Panc1 (cell line): ENCODE measurements at regions not wholly inside any gene's neighbourhood (a gene's known extent, or its start where the extent isn't known, plus 50 kb on each side); places are given as distances from the start of the nearest gene placed in this dataset.

Experiments
- ATAC-seq: fragments of 200-7000 bp; cut with Tn5 transposase; 2 replicates; pipeline ENCODE4 v1.9.1; 2020; ENCODE audit warnings: mild to moderate bottlenecking, moderate library complexity
- BruUV-seq: library from RNA; stranded (reverse); fragments of 400-500 nt; replicated peaks from 2 replicates; lab custom pipeline; 2021; lab: Mats Ljungman, UMichigan
- CTCF ChIA-PET: fragments of 300-600 bp; sonication (Branson Sonifier 250); formaldehyde crosslinking; loops from one replicate; lab custom pipeline; 2022; ENCODE audit warnings: antibody characterized with exemption; lab: Charles Lee
- POLR2A ChIA-PET: fragments of 300-600 bp; sonication (Branson Sonifier 250); formaldehyde crosslinking; loops from one replicate; lab custom pipeline; 2022; ENCODE audit warnings: antibody characterized with exemption; lab: Charles Lee
- DNase-seq: peaks from one replicate; pipeline ENCODE4 v3.0.0-alpha.2; 2010; ENCODE audit warnings: low read depth, low spot score
- H3K27ac ChIP-seq: 2 replicates; pipeline ENCODE4 v1.5.1; 2011; ENCODE audit warnings: mild to moderate bottlenecking, low read length, inconsistent platforms
- H3K27me3 ChIP-seq: fragments of 200-500 bp; sonication (Bioruptor generic); 2 replicates; pipeline ENCODE4 v1.6.0; 2014; ENCODE audit warnings: low read length, inconsistent platforms; ENCODE audit not compliant: control insufficient read depth, insufficient read depth
- H3K36me3 ChIP-seq: fragments of 200-500 bp; sonication (Bioruptor generic); 2 replicates; pipeline ENCODE4 v1.5.1; 2014; ENCODE audit warnings: inconsistent platforms, mild to moderate bottlenecking, low read length, moderate library complexity; ENCODE audit not compliant: control insufficient read depth, insufficient read depth
- H3K4me1 ChIP-seq: 2 replicates; pipeline ENCODE4 v1.5.1; 2011; ENCODE audit warnings: inconsistent platforms, mild to moderate bottlenecking, low read length, moderate library complexity; ENCODE audit not compliant: control insufficient read depth, insufficient read depth
- H3K4me3 ChIP-seq, 2 experiments: 2 replicates each; pipeline ENCODE4 v1.5.1; 2011 to 2012; ENCODE audit warnings: low read depth in 2 of 2, low read length in 2 of 2, mild to moderate bottlenecking in 2 of 2, inconsistent platforms in 1 of 2, moderate library complexity in 1 of 2
- H3K9me3 ChIP-seq: fragments of 200-500 bp; sonication (Bioruptor generic); 2 replicates; pipeline ENCODE4 v1.5.1; 2014; ENCODE audit warnings: low read depth, mild to moderate bottlenecking, inconsistent platforms, low read length, moderate library complexity; ENCODE audit not compliant: control insufficient read depth, insufficient read depth
- POLR2AphosphoS5 ChIP-seq: IDR thresholded peaks from 2 replicates; pipeline ENCODE4 v1.6.1; 2012; ENCODE audit warnings: mild to moderate bottlenecking, low read depth, low read length, moderate library complexity
- REST ChIP-seq, 2 experiments: IDR thresholded peaks; 2 replicates each; pipeline ENCODE4 v1.6.1; 2011 to 2012; ENCODE audit warnings: low read depth in 2 of 2, control low read depth in 1 of 2, low read length in 1 of 2, mild to moderate bottlenecking in 1 of 2, moderate library complexity in 1 of 2; ENCODE audit not compliant: insufficient read depth in 1 of 2
- SIN3A ChIP-seq: IDR thresholded peaks from 2 replicates; pipeline ENCODE4 v1.6.1; 2012; ENCODE audit warnings: low read depth, mild to moderate bottlenecking, low read length, moderate library complexity, borderline replicate concordance; ENCODE audit not compliant: insufficient read depth
- TCF7L2 ChIP-seq: IDR thresholded peaks from 2 replicates; pipeline ENCODE4 v1.6.1; 2011; ENCODE audit warnings: mild to moderate bottlenecking, low read depth, low read length, inconsistent platforms
- in situ Hi-C: cut with HindIII; loops from 2 replicates; pipeline ENCODE4 v1.10.0; 2016; ENCODE audit warnings: low sequenced_read_pairs, low pct_unique_long_range_greater_than_20kb
- intact Hi-C: fragments of 100-400 bp; cut with micrococcal nuclease; formaldehyde crosslinking; loops from one replicate; pipeline ENCODE4 v1.10.0; 2022; ENCODE audit not compliant: unreplicated experiment
- TF ChIP-seq, protein P1 (sequence below): fragments of 450-650 bp; IDR thresholded peaks from 2 replicates; pipeline ENCODE4 v1.5.1; 2017; ENCODE audit warnings: mild to moderate bottlenecking

DNA sequence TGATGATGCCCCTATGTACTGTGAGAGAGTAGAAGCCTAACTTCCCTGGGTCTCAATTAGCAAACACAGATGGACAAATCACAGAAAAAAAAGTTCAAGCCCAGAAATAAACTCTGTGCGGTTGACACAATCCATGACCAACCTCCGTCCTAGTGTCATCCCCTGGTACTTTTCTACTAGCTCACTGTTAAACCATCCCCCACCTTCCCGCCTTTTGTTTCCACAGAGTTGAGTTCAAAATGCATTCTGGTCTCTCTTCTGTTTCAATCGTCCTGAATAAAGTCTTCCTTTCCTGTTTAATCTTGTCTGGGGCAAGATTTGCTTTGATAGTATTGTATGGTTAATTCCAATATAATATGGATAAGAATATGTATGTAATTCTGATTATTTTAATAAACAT is 199.9 kb downstream of the SLC6A15 start:
- Histone ChIP-seq H3K27ac (no peak overlapping the region), H3K27me3 (no peaks in the 10 kb centered on the region), H3K9me3 (no peaks in the 10 kb centered on the region), H3K4me3 (no peak overlapping the region), H3K4me1 (no peaks in the 10 kb centered on the region), H3K36me3 (no peaks in the 10 kb centered on the region)
- CTCF ChIA-PET, result no interaction called here
- intact Hi-C loops (no loop called here), in situ Hi-C loops (no loop called here)
- ATAC-seq, result no peak
- DNase-seq, result no peak
- POLR2A ChIA-PET, result no interaction called here
- no TSS peak for BruUV-seq
- TF ChIP-seq TCF7L2 (no peak), POLR2AphosphoS5 (no peak)

DNA sequence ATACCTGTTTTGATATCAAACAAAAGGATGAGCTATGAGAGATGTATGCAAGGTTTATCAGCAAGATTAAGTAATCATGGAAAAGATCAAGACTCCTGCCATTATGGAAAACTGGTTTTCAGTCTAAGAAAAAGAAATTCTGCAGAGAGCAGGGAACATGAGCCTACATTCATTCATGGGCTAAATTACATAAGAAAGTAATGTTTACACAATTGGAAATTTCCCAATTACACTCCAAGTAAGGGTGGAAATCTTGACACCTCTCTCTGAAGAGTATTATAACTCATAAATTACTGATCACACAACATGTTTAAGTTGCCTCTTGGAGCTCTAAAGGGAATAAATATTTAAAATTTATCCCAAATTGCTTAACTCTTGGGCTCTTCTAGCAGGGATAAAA is 206.2 kb downstream of the SLC6A15 start:
- Histone ChIP-seq H3K4me3 (no peak overlapping the region), H3K9me3 (no peaks in the 10 kb centered on the region), H3K36me3 (no peaks in the 10 kb centered on the region), H3K27me3 (no peaks in the 10 kb centered on the region), H3K27ac (no peak overlapping the region), H3K4me1 (no peaks in the 10 kb centered on the region)
- DNase-seq (no peak), ATAC-seq (no peak)
- TF ChIP-seq SIN3A (no peak), TCF7L2 (no peak), POLR2AphosphoS5 (no peak), REST (IDR thresholded peaks at IDR 0.05; ENCODE audit: insufficient read depth in 1 of 2, low read depth in 2 of 2, low read length in 1 of 2) (no peak)
- TF ChIP-seq, protein P1, sequence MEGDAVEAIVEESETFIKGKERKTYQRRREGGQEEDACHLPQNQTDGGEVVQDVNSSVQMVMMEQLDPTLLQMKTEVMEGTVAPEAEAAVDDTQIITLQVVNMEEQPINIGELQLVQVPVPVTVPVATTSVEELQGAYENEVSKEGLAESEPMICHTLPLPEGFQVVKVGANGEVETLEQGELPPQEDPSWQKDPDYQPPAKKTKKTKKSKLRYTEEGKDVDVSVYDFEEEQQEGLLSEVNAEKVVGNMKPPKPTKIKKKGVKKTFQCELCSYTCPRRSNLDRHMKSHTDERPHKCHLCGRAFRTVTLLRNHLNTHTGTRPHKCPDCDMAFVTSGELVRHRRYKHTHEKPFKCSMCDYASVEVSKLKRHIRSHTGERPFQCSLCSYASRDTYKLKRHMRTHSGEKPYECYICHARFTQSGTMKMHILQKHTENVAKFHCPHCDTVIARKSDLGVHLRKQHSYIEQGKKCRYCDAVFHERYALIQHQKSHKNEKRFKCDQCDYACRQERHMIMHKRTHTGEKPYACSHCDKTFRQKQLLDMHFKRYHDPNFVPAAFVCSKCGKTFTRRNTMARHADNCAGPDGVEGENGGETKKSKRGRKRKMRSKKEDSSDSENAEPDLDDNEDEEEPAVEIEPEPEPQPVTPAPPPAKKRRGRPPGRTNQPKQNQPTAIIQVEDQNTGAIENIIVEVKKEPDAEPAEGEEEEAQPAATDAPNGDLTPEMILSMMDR, result no peak
- intact Hi-C loops (no loop called here), in situ Hi-C loops (no loop called here)
- BruUV-seq, result no TSS peak
- ChIA-PET CTCF (no interaction called here), POLR2A (no interaction called here)

GRCh38 chr12:84704856-84705255 is 207.7 kb downstream of the SLC6A15 start:
- Histone ChIP-seq H3K36me3 (no peaks in the 10 kb centered on the region), H3K27me3 (no peaks in the 10 kb centered on the region), H3K27ac (no peak overlapping the region), H3K9me3 (no peaks in the 10 kb centered on the region), H3K4me3 (no peak overlapping the region), H3K4me1 (no peaks in the 10 kb centered on the region)
- POLR2A ChIA-PET, result no interaction called here
- BruUV-seq, result no TSS peak
- CTCF ChIA-PET, result no interaction called here
- TF ChIP-seq POLR2AphosphoS5 (no peak), TCF7L2 (no peak), SIN3A (no peak), REST (IDR thresholded peaks at IDR 0.05; ENCODE audit: insufficient read depth in 1 of 2, low read depth in 2 of 2, low read length in 1 of 2) (no peak)
- TF ChIP-seq, protein P1, result no peak
- DNase-seq (no peak), ATAC-seq (no peak)
- intact Hi-C loops, result no loop called here
- in situ Hi-C loops, result no loop called here
